ENCODE measurements at regions not wholly inside any gene's neighbourhood (a gene's known extent, or its start where the extent isn't known, plus 50 kb on each side); places are given as distances from the start of the nearest gene placed in this dataset.

GRCh38 chr1:239243006-239243405 is 143.4 kb upstream of the CHRM3 start:
- no peak overlapping the region for H3K4me3 ChIP-seq (ENCODE audit: low read depth, low read length)
- no peak for DNase-seq (ENCODE audit: low read depth)
- TF ChIP-seq, protein P1, sequence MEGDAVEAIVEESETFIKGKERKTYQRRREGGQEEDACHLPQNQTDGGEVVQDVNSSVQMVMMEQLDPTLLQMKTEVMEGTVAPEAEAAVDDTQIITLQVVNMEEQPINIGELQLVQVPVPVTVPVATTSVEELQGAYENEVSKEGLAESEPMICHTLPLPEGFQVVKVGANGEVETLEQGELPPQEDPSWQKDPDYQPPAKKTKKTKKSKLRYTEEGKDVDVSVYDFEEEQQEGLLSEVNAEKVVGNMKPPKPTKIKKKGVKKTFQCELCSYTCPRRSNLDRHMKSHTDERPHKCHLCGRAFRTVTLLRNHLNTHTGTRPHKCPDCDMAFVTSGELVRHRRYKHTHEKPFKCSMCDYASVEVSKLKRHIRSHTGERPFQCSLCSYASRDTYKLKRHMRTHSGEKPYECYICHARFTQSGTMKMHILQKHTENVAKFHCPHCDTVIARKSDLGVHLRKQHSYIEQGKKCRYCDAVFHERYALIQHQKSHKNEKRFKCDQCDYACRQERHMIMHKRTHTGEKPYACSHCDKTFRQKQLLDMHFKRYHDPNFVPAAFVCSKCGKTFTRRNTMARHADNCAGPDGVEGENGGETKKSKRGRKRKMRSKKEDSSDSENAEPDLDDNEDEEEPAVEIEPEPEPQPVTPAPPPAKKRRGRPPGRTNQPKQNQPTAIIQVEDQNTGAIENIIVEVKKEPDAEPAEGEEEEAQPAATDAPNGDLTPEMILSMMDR (IDR thresholded peaks at IDR 0.05; ENCODE audit: insufficient read depth, low read depth, low read length): no peak

GRCh38 chr1:239242404-239242803 is 144.0 kb upstream of the CHRM3 start:
- TF ChIP-seq, protein P1 (IDR thresholded peaks at IDR 0.05; ENCODE audit: insufficient read depth, low read depth, low read length): no peak
- H3K4me3 ChIP-seq (ENCODE audit: low read depth, low read length): no peak overlapping the region
- no peak for DNase-seq (ENCODE audit: low read depth)

- TF ChIP-seq, protein P1 (IDR thresholded peaks at IDR 0.05; ENCODE audit: insufficient read depth, low read depth, low read length): no peak
Observed at GRCh38 chr1:239240736-239241135, 145.6 kb upstream of the CHRM3 start.

DNA sequence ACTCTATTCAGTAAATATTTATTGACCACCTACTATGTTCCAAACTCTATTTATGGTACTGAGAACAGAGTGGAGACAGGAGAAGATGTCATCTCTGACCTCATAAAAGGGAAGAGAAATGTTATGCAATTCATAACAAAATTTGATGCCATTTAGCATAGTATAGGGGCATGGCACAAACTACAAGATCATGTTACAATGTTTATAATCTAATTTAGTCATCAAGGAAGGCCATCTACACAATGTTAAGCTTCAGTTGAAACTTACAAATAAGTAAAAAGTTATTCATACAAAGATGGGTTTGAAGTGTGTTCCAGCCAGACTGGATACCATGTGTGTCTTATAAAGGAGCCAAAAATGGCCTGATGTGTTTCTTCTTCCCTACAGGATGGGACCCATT is 146.8 kb upstream of the CHRM3 start:
- TF ChIP-seq, protein P1 (IDR thresholded peaks at IDR 0.05; ENCODE audit: insufficient read depth, low read depth, low read length): no peak
- no peak overlapping the region for H3K4me3 ChIP-seq (ENCODE audit: low read depth, low read length)
- DNase-seq (ENCODE audit: low read depth): no peak

More at GRCh38 chr1:239240736-239241135, 145.6 kb upstream of the CHRM3 start:
- DNase-seq (ENCODE audit: low read depth): no peak
- no peak overlapping the region for H3K4me3 ChIP-seq (ENCODE audit: low read depth, low read length)

DNA sequence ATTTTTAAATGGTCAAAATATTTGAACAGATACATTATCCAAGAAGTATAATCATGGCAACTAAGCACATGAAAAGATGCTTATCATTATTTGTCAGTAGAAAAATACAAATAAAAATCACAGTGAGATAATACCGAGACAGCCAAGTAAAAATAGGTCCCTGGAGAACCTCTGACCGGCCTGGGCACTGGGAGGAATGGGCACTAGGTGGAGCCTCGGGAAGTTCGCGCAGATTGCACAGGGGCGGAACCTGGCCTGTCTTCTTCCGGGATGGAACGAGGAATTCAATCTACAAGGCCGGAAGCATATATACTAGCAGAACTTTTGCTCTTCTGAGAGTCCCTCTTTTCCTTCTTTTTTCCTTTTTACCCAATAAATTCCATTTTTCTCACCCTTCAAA is 148.5 kb upstream of the CHRM3 start:
- TF ChIP-seq, protein P1 (IDR thresholded peaks at IDR 0.05; ENCODE audit: insufficient read depth, low read depth, low read length): no peak
- no peak overlapping the region for H3K4me3 ChIP-seq (ENCODE audit: low read depth, low read length)
- no peak for DNase-seq (ENCODE audit: low read depth)

DNA sequence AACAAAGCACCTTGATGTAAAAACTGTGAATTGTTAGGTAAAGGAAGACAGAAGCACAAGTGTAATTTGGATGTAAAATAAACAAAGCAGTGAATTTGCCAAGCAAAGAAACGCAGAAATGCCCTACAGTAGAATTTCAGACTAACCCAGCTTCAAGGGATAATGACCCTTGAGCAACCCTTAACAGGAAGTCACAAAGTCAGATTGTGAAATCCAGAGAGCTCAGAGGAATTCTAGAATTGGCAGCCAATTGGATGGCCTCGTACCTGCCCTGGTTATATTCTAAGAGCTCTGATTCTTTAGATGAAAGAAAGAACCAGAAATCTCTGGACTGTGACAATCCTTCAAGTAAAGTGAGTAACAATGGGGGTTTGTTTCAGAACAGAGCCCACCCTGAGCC is 152.7 kb upstream of the CHRM3 start:
- TF ChIP-seq, protein P1 (IDR thresholded peaks at IDR 0.05; ENCODE audit: insufficient read depth, low read depth, low read length): no peak
- DNase-seq (ENCODE audit: low read depth): no peak
- H3K4me3 ChIP-seq (ENCODE audit: low read depth, low read length): no peak overlapping the region

DNA sequence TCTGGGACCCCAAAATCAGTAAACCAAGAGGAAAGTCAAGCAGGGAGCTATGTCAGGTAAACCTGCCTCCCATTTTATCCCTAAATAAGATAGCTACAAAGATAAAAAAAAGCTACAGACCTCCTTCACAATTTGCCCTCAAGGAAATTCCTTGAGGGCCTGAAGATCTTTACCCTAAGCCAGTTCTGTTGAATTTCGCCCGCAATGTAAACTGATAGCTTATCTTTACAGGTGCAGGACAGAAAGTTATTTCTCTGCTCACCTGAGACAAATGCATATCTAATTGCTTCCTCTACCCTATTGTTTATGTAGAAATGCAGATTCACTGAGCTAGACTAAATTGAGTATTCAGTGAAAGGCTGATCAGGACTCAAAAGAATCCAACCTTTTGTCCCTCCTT is 153.4 kb upstream of the CHRM3 start:
- no peak overlapping the region for H3K4me3 ChIP-seq (ENCODE audit: low read depth, low read length)
- TF ChIP-seq, protein P1 (IDR thresholded peaks at IDR 0.05; ENCODE audit: insufficient read depth, low read depth, low read length): no peak
- no peak for DNase-seq (ENCODE audit: low read depth)
